Adrenal gland (tissue), 5 donors: ENCODE measurements at regions not wholly inside any gene's neighbourhood (a gene's known extent, or its start where the extent isn't known, plus 50 kb on each side); places are given as distances from the start of the nearest gene placed in this dataset.

Experiments
- CTCF ChIP-seq, 6 experiments: fragments of 450-650 bp in 4 of 6; fragments of 200-600 bp in 2 of 6; sonication (generic) in 1 of 6; IDR thresholded peaks; 1 replicate in 5 of 6; 2 replicates in 1 of 6; pipeline versions ENCODE4 v1.5.1 to v1.8.0; 2016 to 2021; ENCODE audit warnings: antibody characterized with exemption in 6 of 6, mild to moderate bottlenecking in 2 of 6, moderate library complexity in 1 of 6
- POLR2A ChIP-seq, 2 donors: fragments of 450-650 bp; IDR thresholded peaks; one replicate each; pipeline ENCODE4 v1.6.1; 2017; ENCODE audit warnings: antibody characterized with exemption in 2 of 2, mild to moderate bottlenecking in 2 of 2, moderate library complexity in 1 of 2
- donor health status: DM: no; HTN: no; CAD: no.

- TF ChIP-seq POLR2A (IDR thresholded peaks at IDR 0.05) (no peak), CTCF (IDR thresholded peaks at IDR 0.05) (no peak)
These were observed 248.8 kb downstream of the ANKRD7 start for GRCh38 chr7:118473271-118473670.
